ENCODE measurements at regions not wholly inside any gene's neighbourhood (a gene's known extent, or its start where the extent isn't known, plus 50 kb on each side); places are given as distances from the start of the nearest gene placed in this dataset.
"Not testable (repeated sequence)": the region's sequence is repeated elsewhere in the genome, so short reads cannot be mapped to it uniquely, and the experiment has no call there.

DNA sequence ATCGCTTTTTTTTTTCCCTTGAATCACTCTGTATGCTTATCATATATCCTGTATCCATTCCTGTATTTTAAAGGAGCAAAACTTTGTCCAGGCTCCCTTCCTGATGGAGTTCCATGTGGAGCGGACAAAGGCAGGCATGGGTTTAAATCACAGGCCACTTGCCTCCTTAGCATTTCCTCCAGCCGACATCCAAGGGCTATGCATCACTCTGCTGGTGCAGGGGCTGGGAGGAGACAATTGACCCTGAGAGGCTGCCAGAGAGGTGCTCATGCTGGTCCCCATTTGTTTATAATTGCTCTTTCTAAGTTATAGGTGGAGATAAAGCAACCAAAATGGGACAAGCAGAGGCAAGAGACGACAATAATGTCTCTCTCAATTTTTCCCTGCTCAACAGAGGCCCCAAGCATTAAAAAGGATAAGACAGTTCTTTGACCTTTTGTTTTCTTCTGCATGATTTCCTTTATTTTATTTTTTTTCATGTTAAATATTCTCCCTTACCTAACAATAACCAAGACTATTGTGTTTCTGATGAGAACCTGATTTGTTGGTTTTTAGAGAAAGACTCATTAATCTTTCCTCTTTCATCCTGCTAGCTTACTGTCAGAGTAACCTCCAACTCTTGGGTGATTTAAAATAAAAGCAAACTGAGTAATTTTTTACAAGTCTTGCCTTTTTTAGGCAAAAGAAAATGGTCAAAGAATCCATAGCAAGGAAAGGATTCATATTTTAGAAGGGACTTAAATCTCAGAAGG lies 353.7 kb downstream of the ADGRL2 start:
- no peak for ATAC-seq

DNA sequence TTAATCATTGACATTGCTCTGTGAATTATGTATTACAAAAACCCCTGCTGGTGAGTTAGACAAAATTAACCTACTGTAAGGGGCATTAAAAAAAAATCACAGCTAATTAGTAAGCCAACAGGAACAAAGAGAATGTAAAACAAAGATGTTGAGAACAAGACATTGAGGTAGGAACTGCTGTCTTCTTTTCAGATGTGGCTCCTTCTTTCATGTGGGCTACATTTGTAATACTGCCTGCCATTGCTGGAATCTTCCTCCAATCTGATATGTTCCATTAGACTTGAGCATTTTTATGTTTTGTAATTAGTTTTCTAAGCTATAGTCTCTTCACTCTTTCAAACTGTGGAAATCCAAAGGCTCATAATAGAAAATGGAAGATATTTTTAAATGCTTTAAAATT lies 353.0 kb downstream of the ADGRL2 start:
- ATAC-seq: no peak

- no peak for ATAC-seq
Measured at GRCh38 chr1:82153272-82153629, 352.5 kb downstream of the ADGRL2 start.

GRCh38 chr1:82152356-82153271 lies 351.9 kb downstream of the ADGRL2 start:
- ATAC-seq: no peak

GRCh38 chr1:82145656-82146055 lies 344.9 kb downstream of the ADGRL2 start:
- ATAC-seq: no peak

GRCh38 chr1:82143108-82143833 lies 342.5 kb downstream of the ADGRL2 start:
- no peak for ATAC-seq

GRCh38 chr1:82141390-82141789 lies 340.7 kb downstream of the ADGRL2 start:
- no peak for ATAC-seq

DNA sequence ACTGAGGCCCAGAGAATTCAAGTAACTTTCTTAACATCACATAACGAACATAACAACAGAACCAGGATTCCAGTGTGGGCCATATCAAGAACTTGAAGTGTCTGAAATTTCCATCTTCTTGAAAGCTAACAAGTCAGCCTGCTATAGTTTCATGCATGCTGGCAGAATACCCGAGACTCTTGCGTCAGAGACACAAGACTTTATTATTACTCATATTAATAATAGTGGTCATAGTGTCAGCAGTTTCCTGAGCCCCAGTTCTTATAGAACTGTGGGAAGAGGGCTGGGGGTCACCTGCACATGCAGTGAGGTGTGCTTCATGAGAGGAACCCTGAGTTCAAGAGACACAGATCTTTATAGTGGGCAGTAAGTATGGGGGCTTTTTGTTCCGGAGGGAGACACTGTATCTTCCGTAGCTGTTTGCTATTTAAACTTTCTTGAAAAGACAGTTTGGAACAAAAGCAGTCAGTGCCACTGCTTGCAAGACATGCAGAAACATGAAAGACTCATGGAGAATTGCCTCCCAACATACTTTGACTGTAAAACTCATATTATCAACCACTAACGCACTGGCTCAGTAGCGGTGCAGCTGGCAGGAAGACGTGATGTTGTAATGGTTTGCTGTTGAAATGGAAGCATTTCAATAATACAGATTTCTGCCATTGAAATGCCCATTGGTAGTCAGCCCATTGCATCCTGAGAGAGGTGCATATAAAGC lies 339.2 kb downstream of the ADGRL2 start:
- ATAC-seq: no peak

DNA sequence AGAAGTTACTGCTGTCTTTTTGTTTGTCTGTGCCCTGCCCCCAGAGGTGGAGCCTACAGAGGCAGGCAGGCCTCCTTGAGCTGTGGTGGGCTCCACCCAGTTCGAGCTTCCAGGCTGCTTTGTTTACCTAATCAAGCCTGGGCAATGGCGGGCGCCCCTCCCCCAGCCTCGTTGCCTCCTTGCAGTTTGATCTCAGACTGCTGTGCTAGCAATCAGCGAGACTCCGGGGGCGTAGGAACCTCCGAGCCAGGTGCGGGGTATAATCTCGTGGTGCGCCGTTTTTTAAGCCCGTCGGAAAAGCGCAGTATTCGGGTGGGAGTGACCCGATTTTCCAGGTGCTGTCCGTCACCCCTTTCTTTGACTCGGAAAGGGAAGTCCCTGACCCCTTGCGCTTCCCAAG lies 335.6 kb downstream of the ADGRL2 start:
- ATAC-seq: not testable (repeated sequence)

DNA sequence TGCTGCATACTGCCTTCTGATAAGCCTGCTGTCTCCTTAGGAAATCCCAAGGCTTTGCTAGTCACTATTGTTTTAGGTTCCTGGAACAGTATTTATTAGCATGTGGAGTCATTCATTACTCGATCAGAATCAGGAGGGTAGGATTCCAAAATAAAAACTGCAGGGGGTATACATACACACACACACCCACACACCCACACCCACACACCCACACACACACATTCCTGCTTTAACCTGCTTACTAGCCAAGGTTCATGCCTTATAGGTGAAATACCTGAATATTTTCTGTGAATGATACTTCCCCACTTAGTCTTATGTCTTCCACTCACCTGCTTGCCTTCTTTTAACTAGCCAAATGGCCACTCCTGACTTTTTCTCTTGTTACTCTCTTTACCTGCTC lies 325.1 kb downstream of the ADGRL2 start:
- ATAC-seq: no peak

DNA sequence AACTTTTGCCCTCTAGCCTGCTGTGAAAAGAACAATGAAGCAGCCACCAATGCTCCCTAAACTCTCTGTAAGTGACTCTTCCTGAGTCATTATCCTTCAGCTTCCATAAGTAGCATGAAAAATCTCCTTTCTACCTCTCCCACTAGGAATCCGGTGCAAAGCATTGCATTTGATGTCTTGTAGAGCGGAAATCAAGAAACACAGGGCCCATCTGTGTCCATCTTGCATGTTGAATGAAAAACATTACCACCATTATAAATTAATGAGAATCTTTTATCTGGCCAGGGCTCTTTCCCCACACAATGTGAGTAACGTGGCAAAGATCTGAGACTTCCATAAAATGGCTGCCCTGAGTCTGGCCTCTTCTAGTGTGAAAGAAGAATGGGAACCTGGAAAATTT lies 324.4 kb downstream of the ADGRL2 start:
- no peak for ATAC-seq

GRCh38 chr1:82121421-82121820 lies 320.7 kb downstream of the ADGRL2 start:
- ATAC-seq: no peak

DNA sequence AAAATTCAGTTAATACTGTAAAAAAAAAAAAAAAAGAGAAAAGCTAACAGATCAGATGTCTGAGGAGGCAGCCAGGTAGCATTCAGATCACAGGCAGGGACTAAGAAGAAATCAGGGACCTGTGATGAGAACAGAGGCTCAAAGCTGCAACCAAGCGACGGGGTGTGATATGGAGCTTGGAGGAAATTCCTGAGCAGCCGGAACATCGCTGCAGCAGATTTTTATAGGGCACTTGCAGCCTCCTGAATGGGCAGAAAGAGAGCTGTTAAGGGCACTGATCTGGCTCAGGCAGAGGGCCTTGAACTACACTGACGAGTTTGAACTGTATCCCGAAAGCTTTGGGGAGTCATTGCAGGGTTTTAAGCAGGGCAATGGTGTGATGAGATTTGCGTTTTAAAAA lies 315.4 kb downstream of the ADGRL2 start:
- ATAC-seq: no peak

DNA sequence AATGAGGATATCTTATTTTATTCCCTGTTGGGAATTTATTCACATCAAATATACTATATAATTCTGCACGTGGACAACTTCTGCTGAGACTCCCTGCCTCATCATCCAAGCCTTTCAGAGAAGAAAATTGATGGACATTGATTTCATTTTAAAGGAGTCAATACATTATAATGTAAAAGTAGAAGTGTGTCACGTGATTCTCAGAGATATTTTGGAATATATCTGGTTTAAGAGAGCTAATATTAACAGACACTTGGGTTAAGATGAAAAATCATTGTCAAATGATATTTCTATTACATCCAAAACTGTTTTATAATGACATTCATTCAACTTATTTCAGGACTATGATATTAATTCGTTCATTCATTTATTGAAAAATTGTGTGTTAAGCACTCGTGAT lies 314.2 kb downstream of the ADGRL2 start:
- no peak for ATAC-seq

- ATAC-seq: no peak
Measured at GRCh38 chr1:82110366-82111254, 309.9 kb downstream of the ADGRL2 start.

GRCh38 chr1:82108843-82109242 lies 308.1 kb downstream of the ADGRL2 start:
- no peak for ATAC-seq

DNA sequence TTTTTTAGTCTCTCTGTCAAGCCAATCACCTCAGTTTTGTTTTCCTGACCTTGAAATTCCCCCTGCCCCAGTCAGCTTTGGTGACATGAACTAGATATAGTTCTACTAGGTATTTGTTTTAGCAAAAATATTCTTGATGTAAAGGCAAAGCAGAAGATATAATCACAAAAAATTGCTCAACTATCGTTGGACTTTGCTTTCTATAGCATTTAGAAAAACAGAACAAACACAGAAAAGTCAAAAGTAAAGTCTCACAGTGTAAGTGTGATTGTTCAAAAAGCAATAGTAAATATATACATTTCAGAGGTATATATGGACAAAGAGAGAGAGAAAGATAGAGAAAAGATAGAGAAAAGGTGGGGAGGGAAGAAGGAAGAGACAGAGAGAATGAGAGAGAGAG lies 305.9 kb downstream of the ADGRL2 start:
- ATAC-seq: no peak

GRCh38 chr1:82099170-82099569 lies 298.4 kb downstream of the ADGRL2 start:
- no peak for ATAC-seq

DNA sequence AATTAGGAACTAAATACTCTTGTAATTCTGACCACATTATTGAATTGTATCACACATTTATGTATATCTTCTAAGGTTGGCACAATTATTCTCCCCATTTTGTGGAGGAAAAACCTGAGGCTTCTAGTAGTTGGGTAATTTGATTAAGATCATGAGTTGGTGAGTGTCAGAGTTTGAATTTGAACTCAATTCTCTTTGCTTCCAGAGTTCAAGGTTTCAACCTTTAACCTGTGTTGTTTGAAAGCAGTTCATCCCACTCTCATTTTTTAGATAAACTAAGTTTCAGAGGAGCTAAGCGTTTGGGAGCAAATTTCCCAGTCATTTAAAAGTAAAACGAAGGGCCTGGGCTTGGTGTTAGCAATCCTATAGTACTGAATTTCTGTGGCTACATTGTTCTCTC lies 293.4 kb downstream of the ADGRL2 start:
- no peak for ATAC-seq

- ATAC-seq: no peak
Measured at GRCh38 chr1:82091729-82092128, 291.0 kb downstream of the ADGRL2 start.

DNA sequence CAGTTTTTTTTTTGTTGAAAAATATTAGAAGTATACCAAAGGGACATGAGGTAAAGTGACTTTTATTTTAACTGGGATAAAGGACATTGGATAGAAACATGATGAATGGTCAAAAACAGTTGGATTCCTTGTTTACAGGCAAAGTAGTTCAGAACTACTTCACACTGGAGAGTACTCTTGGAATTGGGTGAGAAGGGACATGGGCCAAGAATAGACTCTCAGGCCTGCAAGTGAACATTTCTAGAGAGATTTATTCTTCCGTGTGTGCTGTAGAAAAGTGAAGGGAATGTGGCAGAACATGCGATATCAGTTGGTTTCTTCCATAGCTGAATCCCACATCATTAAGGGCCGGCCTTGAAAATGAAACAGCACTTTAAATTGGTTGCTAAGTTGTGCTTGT lies 290.5 kb downstream of the ADGRL2 start:
- no peak for ATAC-seq

DNA sequence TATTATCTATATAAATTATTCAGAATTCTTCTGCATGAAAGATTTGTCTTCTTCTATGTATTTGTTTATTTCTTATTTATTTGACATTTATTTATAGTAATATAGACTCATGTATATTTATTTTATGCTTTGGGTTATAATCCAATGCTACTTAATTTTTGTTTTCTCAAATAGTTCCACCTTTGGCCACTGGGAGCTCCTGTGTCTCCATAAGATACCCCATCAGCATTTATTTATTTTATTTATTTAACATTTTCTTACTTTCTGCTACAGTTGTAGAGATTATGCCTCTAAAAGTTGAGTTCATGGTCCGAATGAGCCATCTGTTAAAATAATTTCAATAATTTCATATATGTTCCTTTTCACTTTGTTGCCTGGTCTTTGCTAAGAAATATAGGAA lies 289.4 kb downstream of the ADGRL2 start:
- ATAC-seq: no peak

Measured in activated CD4-positive, CD25-positive, alpha-beta regulatory T cell treated with anti-CD3 and anti-CD28 coated beads, Interleukin-2, amount 50 U/mL, for 24 hours (primary cell).